ENCODE measurements at regions not wholly inside any gene's neighbourhood (a gene's known extent, or its start where the extent isn't known, plus 50 kb on each side); places are given as distances from the start of the nearest gene placed in this dataset.

GRCh38 chr18:40215979-40216378, 1739.1 kb upstream of the PIK3C3 start:
- no peak for TF ChIP-seq CTCF (IDR thresholded peaks at IDR 0.05; ENCODE audit: extremely low read depth in 1 of 2, insufficient read depth in 1 of 2, low read depth in 1 of 2, low read length in 2 of 2)
- TF ChIP-seq POLR2A (IDR thresholded peaks at IDR 0.05; ENCODE audit: low read depth, low read length): no peak
- no peak for TF ChIP-seq POLR2AphosphoS5 (IDR thresholded peaks at IDR 0.05; ENCODE audit: insufficient read depth, low read depth, low read length)

All from endothelial cell of umbilical vein (primary cell).